Endothelial cell of umbilical vein (primary cell): ENCODE measurements at regions not wholly inside any gene's neighbourhood (a gene's known extent, or its start where the extent isn't known, plus 50 kb on each side); places are given as distances from the start of the nearest gene placed in this dataset.

ENCODE experiments used
- BruUV-seq: library from RNA; stranded (reverse); fragments of 400-500 nt; replicated peaks from 2 replicates; lab custom pipeline; 2021; lab: Mats Ljungman, UMichigan
- CTCF ChIA-PET: fragments of 300-600, 350-600 bp; sonication (Branson Sonifier 250); formaldehyde crosslinking; loops from one replicate; lab custom pipeline; 2021; ENCODE audit warnings: antibody characterized with exemption, inconsistent platforms; lab: Charles Lee
- POLR2A ChIA-PET: fragments of 300-600, 350-600 bp; sonication (Branson Sonifier 250); formaldehyde crosslinking; loops from one replicate; lab custom pipeline; 2021; ENCODE audit warnings: antibody characterized with exemption, inconsistent platforms; lab: Charles Lee
- DNase-seq: peaks from one replicate; pipeline ENCODE4 v3.0.0-alpha.2; 2011; ENCODE audit warnings: low read depth, low spot score
- FAIRE-seq: peaks from 2 replicates; lab custom pipeline; 2011; peaks lifted over from hg19 to GRCh38; lab: Jason Lieb, UNC
- H2AFZ ChIP-seq: 2 replicates; pipeline ENCODE4 v1.6.0; 2012; ENCODE audit warnings: low read depth, low read length, control low read depth, inconsistent platforms
- H3K27ac ChIP-seq: 2 replicates; pipeline ENCODE4 v1.5.1; 2011; ENCODE audit warnings: low read depth, mild to moderate bottlenecking, control low read depth, low read length, moderate library complexity; ENCODE audit not compliant: insufficient read depth
- H3K27me3 ChIP-seq, 2 experiments: 2 replicates each; pipeline versions ENCODE4 v1.6.0 to v1.6.1; 2011; ENCODE audit warnings: low read length in 2 of 2, mixed read lengths in 1 of 2; ENCODE audit not compliant: control insufficient read depth in 2 of 2, insufficient read depth in 2 of 2
- H3K36me3 ChIP-seq, 2 experiments: 2 replicates in 1 of 2; 3 replicates in 1 of 2; pipeline ENCODE4 v1.5.1; 2011; ENCODE audit warnings: low read length in 2 of 2, mild to moderate bottlenecking in 1 of 2, moderate library complexity in 1 of 2; ENCODE audit not compliant: control insufficient read depth in 2 of 2, insufficient read depth in 2 of 2; ENCODE audit errors: extremely low read depth in 1 of 2
- H3K4me1 ChIP-seq: 3 replicates; pipeline ENCODE4 v1.5.1; 2011; ENCODE audit warnings: mild to moderate bottlenecking, low read length; ENCODE audit not compliant: control insufficient read depth, insufficient read depth; ENCODE audit errors: extremely low read depth
- H3K4me2 ChIP-seq: 2 replicates; pipeline ENCODE4 v1.6.1; 2011; ENCODE audit warnings: low read length, control low read depth, mixed read lengths; ENCODE audit not compliant: insufficient read depth
- H3K4me3 ChIP-seq, 3 experiments: fragments of 200-600 bp in 1 of 3; sonication (generic), shearing (Covaris generic) in 1 of 3; replicated peaks in 1 of 3; 2 replicates each; pipeline ENCODE4 v1.5.1; 2011 to 2016; ENCODE audit warnings: control low read depth in 3 of 3, low read length in 3 of 3, mild to moderate bottlenecking in 2 of 3, inconsistent platforms in 1 of 3, low read depth in 1 of 3, moderate library complexity in 1 of 3; ENCODE audit not compliant: insufficient read depth in 1 of 3
- H3K79me2 ChIP-seq: 2 replicates; pipeline ENCODE4 v1.6.0; 2012; ENCODE audit warnings: low read length, inconsistent platforms; ENCODE audit not compliant: control insufficient read depth, insufficient read depth
- H3K9ac ChIP-seq: replicated peaks from 2 replicates; pipeline ENCODE3; 2011; ENCODE audit warnings: low read length, control low read depth; ENCODE audit not compliant: insufficient read depth; ENCODE audit errors: extremely low read depth
- H3K9me1 ChIP-seq: replicated peaks from 3 replicates; pipeline ENCODE4 v1.6.0; 2011; ENCODE audit warnings: mild to moderate bottlenecking, low read length; ENCODE audit not compliant: control insufficient read depth, insufficient read depth; ENCODE audit errors: extremely low read depth
- H3K9me3 ChIP-seq: replicated peaks from 2 replicates; pipeline ENCODE4 v1.5.1; 2012; ENCODE audit warnings: low read length, inconsistent platforms; ENCODE audit not compliant: control insufficient read depth, insufficient read depth
- H4K20me1 ChIP-seq: replicated peaks from 2 replicates; pipeline ENCODE3; 2011; ENCODE audit warnings: mild to moderate bottlenecking, low read length; ENCODE audit not compliant: control insufficient read depth, insufficient read depth; ENCODE audit errors: extremely low read depth
- CTCF ChIP-seq, 2 donors: IDR thresholded peaks; 1 replicate in 1 of 2; 2 replicates in 1 of 2; pipeline ENCODE4 v1.5.1; 2011; ENCODE audit warnings: low read length in 2 of 2, mild to moderate bottlenecking in 2 of 2, moderate library complexity in 2 of 2, control low read depth in 1 of 2, inconsistent platforms in 1 of 2, low read depth in 1 of 2; ENCODE audit not compliant: insufficient read depth in 1 of 2; ENCODE audit errors: extremely low read depth in 1 of 2
- EZH2 ChIP-seq: IDR thresholded peaks from 2 replicates; pipeline ENCODE4 v1.6.1; 2012; ENCODE audit warnings: borderline replicate concordance, low read depth, mild to moderate bottlenecking, moderate library complexity, low read length, inconsistent platforms; ENCODE audit not compliant: severe bottlenecking
- FOS ChIP-seq: IDR thresholded peaks from 2 replicates; pipeline ENCODE4 v1.6.1; 2011; ENCODE audit warnings: mild to moderate bottlenecking, low read length, moderate library complexity, borderline replicate concordance; ENCODE audit not compliant: insufficient read depth
- GATA2 ChIP-seq: IDR thresholded peaks from 2 replicates; pipeline ENCODE4 v1.7.0; 2011; ENCODE audit warnings: low read depth, mild to moderate bottlenecking, moderate library complexity, mixed read lengths, low read length; ENCODE audit not compliant: insufficient read length, insufficient read depth
- JUN ChIP-seq: IDR thresholded peaks from 2 replicates; pipeline ENCODE4 v1.6.1; 2011; ENCODE audit warnings: borderline replicate concordance, low read depth; ENCODE audit not compliant: insufficient read length, insufficient read depth
- MAX ChIP-seq: IDR thresholded peaks from 2 replicates; pipeline ENCODE4 v1.6.1; 2011; ENCODE audit not compliant: insufficient read depth, insufficient read length
- MYC ChIP-seq: IDR thresholded peaks from one replicate; pipeline ENCODE4 v1.6.1; 2011; ENCODE audit warnings: mild to moderate bottlenecking, low read depth, low read length
- POLR2A ChIP-seq: IDR thresholded peaks from 2 replicates; pipeline ENCODE4 v1.6.1; 2012; ENCODE audit warnings: low read depth, mild to moderate bottlenecking, control low read depth, low read length
- POLR2AphosphoS5 ChIP-seq: IDR thresholded peaks from 2 replicates; pipeline ENCODE4 v1.6.1; 2012; ENCODE audit warnings: low read depth, mild to moderate bottlenecking, control low read depth, low read length, moderate library complexity; ENCODE audit not compliant: insufficient read depth
- dilution Hi-C: fragments of 300-500 bp; cut with MboI; formaldehyde crosslinking; loops from one replicate; pipeline ENCODE4 v1.15.0; 2019; ENCODE audit warnings: low sequenced_read_pairs; ENCODE audit not compliant: extremely low pct_ligation_motif_present
- intact Hi-C: fragments of 100-400 bp; cut with micrococcal nuclease; formaldehyde crosslinking; loops from one replicate; pipeline ENCODE4 v1.10.0; 2022

- TF ChIP-seq JUN (no peak), FOS (no peak), POLR2AphosphoS5 (no peak), CTCF (IDR thresholded peaks at IDR 0.05; ENCODE audit: extremely low read depth in 1 of 2, insufficient read depth in 1 of 2, low read depth in 1 of 2, low read length in 2 of 2) (no peak), MAX (no peak), GATA2 (no peak), POLR2A (no peak), MYC (no peak), EZH2 (no peak)
- H3K4me2 ChIP-seq, result no peak overlapping the region
- H3K36me3 ChIP-seq, result no peaks in the 10 kb centered on the region
- CTCF ChIA-PET, result interaction anchor here (2.3 kb wide), 1 partner anchor 277 kb away, joined by 7 read pairs; no protein-coding TSS in a partner anchor
- no peak overlapping the region for H2AFZ ChIP-seq
- no peak overlapping the region for H3K27ac ChIP-seq
- POLR2A ChIA-PET, result no interaction called here
- H3K79me2 ChIP-seq, result no peaks in the 10 kb centered on the region
- no peak for DNase-seq
- intact Hi-C loops, result no loop called here
- dilution Hi-C loops, result no loop called here
- no peak for FAIRE-seq
- no peak overlapping the region for H3K9ac ChIP-seq
- H3K9me1 ChIP-seq, result no peaks in the 10 kb centered on the region
- no peaks in the 10 kb centered on the region for H3K9me3 ChIP-seq
- no peak overlapping the region for H3K4me3 ChIP-seq
- no peaks in the 10 kb centered on the region for H3K4me1 ChIP-seq
- no TSS peak for BruUV-seq
- H4K20me1 ChIP-seq, result no peaks in the 10 kb centered on the region
- H3K27me3 ChIP-seq, result no peaks in the 10 kb centered on the region
These were observed 109.1 kb upstream of the TOPAZ1 start for GRCh38 chr3:44132593-44132992.
